Parathyroid adenoma (tissue), 2 donors: ENCODE measurements at regions not wholly inside any gene's neighbourhood (a gene's known extent, or its start where the extent isn't known, plus 50 kb on each side); places are given as distances from the start of the nearest gene placed in this dataset.

ENCODE experiments used
- H2AFZ ChIP-seq: fragments of 300-600 bp; sonication (generic); one replicate; pipeline ENCODE4 v1.7.0; 2017; ENCODE audit warnings: antibody characterized with exemption, mild to moderate bottlenecking
- H3K27ac ChIP-seq: fragments of 300-600 bp; sonication (generic); one replicate; pipeline ENCODE4 v1.7.0; 2017
- H3K27me3 ChIP-seq: fragments of 300-600 bp; sonication (generic); one replicate; pipeline ENCODE4 v1.7.0; 2017; ENCODE audit warnings: low read length; ENCODE audit not compliant: control insufficient read depth, insufficient read depth
- H3K36me3 ChIP-seq: fragments of 300-600 bp; sonication (generic); one replicate; pipeline ENCODE4 v1.7.0; 2017; ENCODE audit warnings: low read length; ENCODE audit not compliant: control insufficient read depth, insufficient read depth
- H3K4me1 ChIP-seq: fragments of 300-600 bp; sonication (generic); one replicate; pipeline ENCODE4 v1.7.0; 2017; ENCODE audit warnings: control low read depth
- H3K4me2 ChIP-seq: fragments of 300-600 bp; sonication (generic); one replicate; pipeline ENCODE4 v1.7.0; 2017; ENCODE audit warnings: low read length
- H3K4me3 ChIP-seq: fragments of 300-600 bp; sonication (generic); one replicate; pipeline ENCODE4 v1.7.0; 2017; ENCODE audit warnings: low read depth, low read length
- H3K79me2 ChIP-seq: fragments of 300-600 bp; sonication (generic); one replicate; pipeline ENCODE4 v1.7.0; 2017; ENCODE audit warnings: control low read depth
- H3K9ac ChIP-seq: fragments of 300-600 bp; sonication (generic); one replicate; pipeline ENCODE4 v1.7.0; 2017; ENCODE audit warnings: mild to moderate bottlenecking
- H3K9me3 ChIP-seq: fragments of 300-600 bp; sonication (generic); one replicate; pipeline ENCODE4 v1.7.0; 2017; ENCODE audit warnings: low read length; ENCODE audit not compliant: control insufficient read depth
- TF ChIP-seq, protein P1 (sequence below): fragments of 300-600 bp; sonication (generic); IDR thresholded peaks from one replicate; pipeline ENCODE4 v1.7.0; 2017; ENCODE audit warnings: antibody characterized with exemption, mild to moderate bottlenecking
- donor health status: primary hyperparathyroidism.

DNA sequence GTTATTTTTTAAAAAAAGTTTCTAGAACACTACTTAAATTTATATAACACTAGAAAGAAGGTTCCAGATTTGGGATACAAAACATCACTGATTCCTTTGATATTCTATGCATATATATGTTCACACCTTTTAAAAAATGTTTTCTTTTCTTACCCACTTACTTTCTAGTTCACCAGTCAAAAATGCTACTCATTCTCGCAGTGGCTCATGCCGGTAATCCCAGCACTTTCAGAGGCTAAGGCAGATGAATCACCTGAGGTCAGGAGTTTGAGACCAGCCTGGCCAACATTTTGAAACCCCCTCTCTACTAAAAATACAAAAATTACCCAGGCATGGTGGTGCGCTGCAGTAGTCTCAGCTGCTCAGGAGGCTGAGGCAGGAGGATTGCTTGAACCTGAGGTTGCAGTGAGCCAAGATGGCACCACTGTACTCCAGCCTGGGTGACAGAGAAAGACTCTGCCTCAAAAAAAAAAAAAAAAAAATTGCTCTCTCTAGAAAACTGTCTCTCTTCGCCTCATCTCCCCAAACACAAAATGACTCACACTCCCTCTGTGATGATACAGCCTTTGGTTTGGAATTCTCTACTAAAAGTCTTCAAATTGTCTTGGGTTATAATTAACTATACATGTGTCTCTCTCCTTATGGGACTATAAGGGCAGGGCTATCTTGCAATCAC is 52.6 kb upstream of the TGFBR2 start:
- H3K27ac ChIP-seq: no peak overlapping the region
- H3K27me3 ChIP-seq: no peaks in the 10 kb centered on the region
- no peak overlapping the region for H2AFZ ChIP-seq
- no peak overlapping the region for H3K9ac ChIP-seq
- H3K79me2 ChIP-seq: no peaks in the 10 kb centered on the region
- H3K36me3 ChIP-seq: no peaks in the 10 kb centered on the region
- H3K4me3 ChIP-seq: no peak overlapping the region
- no peaks in the 10 kb centered on the region for H3K9me3 ChIP-seq
- no peak overlapping the region for H3K4me2 ChIP-seq
- H3K4me1 ChIP-seq: no peaks in the 10 kb centered on the region
- TF ChIP-seq, protein P1, sequence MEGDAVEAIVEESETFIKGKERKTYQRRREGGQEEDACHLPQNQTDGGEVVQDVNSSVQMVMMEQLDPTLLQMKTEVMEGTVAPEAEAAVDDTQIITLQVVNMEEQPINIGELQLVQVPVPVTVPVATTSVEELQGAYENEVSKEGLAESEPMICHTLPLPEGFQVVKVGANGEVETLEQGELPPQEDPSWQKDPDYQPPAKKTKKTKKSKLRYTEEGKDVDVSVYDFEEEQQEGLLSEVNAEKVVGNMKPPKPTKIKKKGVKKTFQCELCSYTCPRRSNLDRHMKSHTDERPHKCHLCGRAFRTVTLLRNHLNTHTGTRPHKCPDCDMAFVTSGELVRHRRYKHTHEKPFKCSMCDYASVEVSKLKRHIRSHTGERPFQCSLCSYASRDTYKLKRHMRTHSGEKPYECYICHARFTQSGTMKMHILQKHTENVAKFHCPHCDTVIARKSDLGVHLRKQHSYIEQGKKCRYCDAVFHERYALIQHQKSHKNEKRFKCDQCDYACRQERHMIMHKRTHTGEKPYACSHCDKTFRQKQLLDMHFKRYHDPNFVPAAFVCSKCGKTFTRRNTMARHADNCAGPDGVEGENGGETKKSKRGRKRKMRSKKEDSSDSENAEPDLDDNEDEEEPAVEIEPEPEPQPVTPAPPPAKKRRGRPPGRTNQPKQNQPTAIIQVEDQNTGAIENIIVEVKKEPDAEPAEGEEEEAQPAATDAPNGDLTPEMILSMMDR: no peak

DNA sequence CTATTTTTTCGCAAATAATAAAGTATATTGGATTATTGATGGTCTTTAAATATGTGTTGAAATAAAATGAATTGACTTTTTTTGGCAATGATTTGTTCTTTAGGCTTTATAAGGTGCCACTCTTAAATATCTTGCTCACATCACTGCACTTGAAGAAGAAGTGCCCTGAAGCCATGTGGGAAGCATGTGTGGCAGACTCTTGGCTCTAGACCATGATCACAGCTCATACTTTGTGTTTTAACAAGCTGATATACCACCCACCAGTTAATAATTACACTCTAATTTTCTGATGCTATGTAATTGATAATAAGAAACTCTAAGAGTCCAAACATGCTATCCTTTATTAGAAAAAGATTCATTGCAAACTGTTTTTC is 52.1 kb upstream of the TGFBR2 start:
- H3K9me3 ChIP-seq: no peaks in the 10 kb centered on the region
- H3K36me3 ChIP-seq: no peaks in the 10 kb centered on the region
- H3K27ac ChIP-seq: no peak overlapping the region
- H3K27me3 ChIP-seq: no peaks in the 10 kb centered on the region
- no peak overlapping the region for H3K4me2 ChIP-seq
- H3K4me3 ChIP-seq: no peak overlapping the region
- no peak overlapping the region for H2AFZ ChIP-seq
- H3K79me2 ChIP-seq: no peaks in the 10 kb centered on the region
- no peak overlapping the region for H3K9ac ChIP-seq
- TF ChIP-seq, protein P1: no peak
- no peaks in the 10 kb centered on the region for H3K4me1 ChIP-seq

DNA sequence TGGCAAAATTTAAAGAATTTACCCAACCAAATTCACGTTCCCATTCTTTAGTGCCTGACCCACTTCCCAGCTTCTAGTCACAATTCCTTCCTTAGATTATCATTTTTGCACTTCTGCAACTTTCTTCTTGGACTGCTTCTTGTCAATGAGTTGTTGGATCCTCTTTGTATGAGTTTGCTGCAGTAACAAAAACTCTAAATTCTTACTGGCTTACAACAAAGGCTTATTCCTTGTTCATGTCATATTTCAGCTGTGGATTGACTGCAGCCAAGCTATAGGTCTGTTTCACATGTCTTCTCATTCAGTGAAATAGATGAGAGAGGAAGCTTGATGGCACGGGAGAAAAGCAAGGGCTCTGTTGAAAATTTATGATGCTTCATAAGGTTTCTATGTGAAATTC is 50.4 kb upstream of the TGFBR2 start:
- Histone ChIP-seq H2AFZ (no peak overlapping the region), H3K27ac (no peak overlapping the region), H3K9ac (no peak overlapping the region), H3K27me3 (no peaks in the 10 kb centered on the region), H3K4me3 (no peak overlapping the region), H3K36me3 (no peaks in the 10 kb centered on the region), H3K9me3 (no peaks in the 10 kb centered on the region), H3K4me2 (no peak overlapping the region), H3K4me1 (no peaks in the 10 kb centered on the region), H3K79me2 (no peaks in the 10 kb centered on the region)
- TF ChIP-seq, protein P1: no peak
